H9 (cell line): ENCODE measurements at regions not wholly inside any gene's neighbourhood (a gene's known extent, or its start where the extent isn't known, plus 50 kb on each side); places are given as distances from the start of the nearest gene placed in this dataset.

Experiments
- DNase-seq: peaks from one replicate; pipeline ENCODE4 v3.0.0-alpha.2; 2017
- H2AFZ ChIP-seq: one replicate; pipeline ENCODE4 v1.6.1; 2013; ENCODE audit warnings: mild to moderate bottlenecking, low read length, control low read depth, moderate library complexity
- H2AK5ac ChIP-seq: 2 replicates; pipeline ENCODE4 v1.6.1; 2013; ENCODE audit warnings: low read length, control low read depth, mixed read lengths; ENCODE audit not compliant: insufficient read length
- H2BK120ac ChIP-seq: one replicate; pipeline ENCODE4 v1.6.1; 2013; ENCODE audit warnings: low read depth, mild to moderate bottlenecking, low read length, control low read depth, inconsistent platforms; ENCODE audit not compliant: poor library complexity, severe bottlenecking
- H2BK12ac ChIP-seq: 2 replicates; pipeline ENCODE4 v1.6.1; 2013; ENCODE audit warnings: low read length, control low read depth, mixed read lengths, low read depth; ENCODE audit not compliant: insufficient read length
- H2BK15ac ChIP-seq: 2 replicates; pipeline ENCODE4 v1.6.1; 2013; ENCODE audit warnings: low read depth, low read length, control low read depth
- H2BK20ac ChIP-seq: one replicate; pipeline ENCODE4 v1.6.1; 2013; ENCODE audit warnings: low read depth, mild to moderate bottlenecking, low read length, control low read depth, inconsistent platforms; ENCODE audit not compliant: poor library complexity, severe bottlenecking
- H2BK5ac ChIP-seq: 2 replicates; pipeline ENCODE4 v1.6.1; 2013; ENCODE audit warnings: low read length, control low read depth, mixed read lengths; ENCODE audit not compliant: insufficient read length
- H3K14ac ChIP-seq: 2 replicates; pipeline ENCODE4 v1.6.1; 2013; ENCODE audit warnings: low read length, control low read depth; ENCODE audit not compliant: insufficient read depth
- H3K18ac ChIP-seq: 2 replicates; pipeline ENCODE4 v1.6.1; 2013; ENCODE audit warnings: low read depth, mild to moderate bottlenecking, mixed read lengths, low read length, control low read depth; ENCODE audit not compliant: insufficient read length
- H3K23ac ChIP-seq: 2 replicates; pipeline ENCODE4 v1.6.1; 2013; ENCODE audit warnings: low read length, control low read depth, mixed read lengths, low read depth; ENCODE audit not compliant: insufficient read length
- H3K23me2 ChIP-seq: 2 replicates; pipeline ENCODE4 v1.6.1; 2013; ENCODE audit warnings: low read depth, mild to moderate bottlenecking, mixed read lengths, low read length, control low read depth; ENCODE audit not compliant: insufficient read length, poor library complexity, severe bottlenecking
- H3K27ac ChIP-seq: 2 replicates; pipeline ENCODE4 v1.5.1; 2013; ENCODE audit warnings: low read length, control low read depth, mixed read lengths, low read depth; ENCODE audit not compliant: insufficient read length
- H3K27me3 ChIP-seq: 2 replicates; pipeline ENCODE4 v1.6.1; 2013; ENCODE audit warnings: low read length, control low read depth, inconsistent platforms; ENCODE audit not compliant: insufficient read depth
- H3K4ac ChIP-seq: 2 replicates; pipeline ENCODE4 v1.6.1; 2013; ENCODE audit warnings: low read depth, mild to moderate bottlenecking, control low read depth, inconsistent platforms, low read length, moderate library complexity
- H3K4me1 ChIP-seq: 2 replicates; pipeline ENCODE4 v1.6.1; 2013; ENCODE audit warnings: low read length, control low read depth, inconsistent platforms; ENCODE audit not compliant: insufficient read depth
- H3K4me2 ChIP-seq: 2 replicates; pipeline ENCODE4 v1.6.1; 2013; ENCODE audit warnings: low read length, control low read depth, mixed read lengths; ENCODE audit not compliant: insufficient read length, insufficient read depth
- H3K56ac ChIP-seq: 2 replicates; pipeline ENCODE4 v1.6.1; 2013; ENCODE audit warnings: low read depth, mild to moderate bottlenecking, mixed read lengths, low read length, control low read depth; ENCODE audit not compliant: insufficient read length
- H3K79me1 ChIP-seq: 2 replicates; pipeline ENCODE4 v1.6.1; 2013; ENCODE audit warnings: low read depth, mild to moderate bottlenecking, moderate library complexity, low read length, control low read depth, inconsistent platforms; ENCODE audit not compliant: insufficient read depth, poor library complexity, severe bottlenecking
- H3K79me2 ChIP-seq: 2 replicates; pipeline ENCODE4 v1.6.1; 2013; ENCODE audit warnings: low read length, control low read depth, inconsistent platforms; ENCODE audit not compliant: insufficient read depth
- H3K9ac ChIP-seq: 2 replicates; pipeline ENCODE4 v1.6.1; 2013; ENCODE audit warnings: low read length, control low read depth, mixed read lengths; ENCODE audit not compliant: insufficient read length; ENCODE audit errors: extremely low read depth
- H3K9me3 ChIP-seq: one replicate; pipeline ENCODE4 v1.6.1; 2013; ENCODE audit warnings: low read depth, low read length, inconsistent platforms; ENCODE audit not compliant: control insufficient read depth
- H3T11ph ChIP-seq: one replicate; pipeline ENCODE4 v1.6.1; 2013; ENCODE audit warnings: mild to moderate bottlenecking, low read length, control low read depth, inconsistent platforms
- H4K20me1 ChIP-seq: one replicate; pipeline ENCODE4 v1.6.1; 2013; ENCODE audit not compliant: control insufficient read depth, insufficient read length, insufficient read depth
- H4K5ac ChIP-seq: 2 replicates; pipeline ENCODE4 v1.6.1; 2013; ENCODE audit warnings: low read depth, mild to moderate bottlenecking, mixed read lengths, low read length, control low read depth; ENCODE audit not compliant: insufficient read length
- H4K8ac ChIP-seq: replicated peaks from 2 replicates; pipeline ENCODE4 v1.6.1; 2013; ENCODE audit warnings: low read length, control low read depth, mixed read lengths, low read depth; ENCODE audit not compliant: insufficient read length
- H4K91ac ChIP-seq: 2 replicates; pipeline ENCODE4 v1.6.1; 2013; ENCODE audit warnings: low read depth, mild to moderate bottlenecking, moderate library complexity, mixed read lengths, low read length, control low read depth; ENCODE audit not compliant: insufficient read length
- H3K27ac Mint-ChIP-seq, 3 experiments: 2 replicates in 2 of 3; 3 replicates in 1 of 3; pipeline ENCODE4 v1.8.0; 2020 to 2021; ENCODE audit warnings: mixed read lengths in 3 of 3, mild to moderate bottlenecking in 1 of 3, moderate library complexity in 1 of 3
- H3K27me3 Mint-ChIP-seq: 2 replicates; pipeline ENCODE4 v1.8.0; 2021; ENCODE audit warnings: low read depth, mild to moderate bottlenecking, moderate library complexity, mixed read lengths
- H3K36me3 Mint-ChIP-seq, 3 experiments: 2 replicates in 2 of 3; 3 replicates in 1 of 3; pipeline ENCODE4 v1.8.0; 2020 to 2021; ENCODE audit warnings: low read depth in 3 of 3, mixed read lengths in 3 of 3; ENCODE audit not compliant: insufficient read depth in 1 of 3
- H3K4me1 Mint-ChIP-seq, 2 experiments: 2 replicates each; pipeline ENCODE4 v1.8.0; 2020; ENCODE audit warnings: mixed read lengths in 2 of 2
- H3K4me3 Mint-ChIP-seq, 2 experiments: 2 replicates in 1 of 2; 3 replicates in 1 of 2; pipeline ENCODE4 v1.8.0; 2020 to 2021; ENCODE audit warnings: mild to moderate bottlenecking in 2 of 2, mixed read lengths in 2 of 2, moderate library complexity in 1 of 2
- H3K9me3 Mint-ChIP-seq, 2 experiments: 2 replicates in 1 of 2; 3 replicates in 1 of 2; pipeline ENCODE4 v1.8.0; 2020; ENCODE audit warnings: mild to moderate bottlenecking in 2 of 2, mixed read lengths in 2 of 2, moderate library complexity in 1 of 2
- WGBS: extraction: QIAGEN DNeasy Blood & Tissue Kit; methylation state at CpG from one replicate; pipeline ENCODE4 v1.1.7; 2013; ENCODE audit warnings: missing lambda C conversion rate, low lambda C conversion rate, mixed read lengths; ENCODE audit not compliant: insufficient read length; ENCODE audit errors: extremely low coverage; 5-methylcytosine and 5-hydroxymethylcytosine counted together
- TF ChIP-seq, protein P1 (sequence below): fragments of 200-600 bp; sonication (generic); conservative IDR thresholded peaks from 3 replicates; pipeline ENCODE4 v1.8.0; 2021; ENCODE audit warnings: antibody characterized with exemption, mild to moderate bottlenecking

DNA sequence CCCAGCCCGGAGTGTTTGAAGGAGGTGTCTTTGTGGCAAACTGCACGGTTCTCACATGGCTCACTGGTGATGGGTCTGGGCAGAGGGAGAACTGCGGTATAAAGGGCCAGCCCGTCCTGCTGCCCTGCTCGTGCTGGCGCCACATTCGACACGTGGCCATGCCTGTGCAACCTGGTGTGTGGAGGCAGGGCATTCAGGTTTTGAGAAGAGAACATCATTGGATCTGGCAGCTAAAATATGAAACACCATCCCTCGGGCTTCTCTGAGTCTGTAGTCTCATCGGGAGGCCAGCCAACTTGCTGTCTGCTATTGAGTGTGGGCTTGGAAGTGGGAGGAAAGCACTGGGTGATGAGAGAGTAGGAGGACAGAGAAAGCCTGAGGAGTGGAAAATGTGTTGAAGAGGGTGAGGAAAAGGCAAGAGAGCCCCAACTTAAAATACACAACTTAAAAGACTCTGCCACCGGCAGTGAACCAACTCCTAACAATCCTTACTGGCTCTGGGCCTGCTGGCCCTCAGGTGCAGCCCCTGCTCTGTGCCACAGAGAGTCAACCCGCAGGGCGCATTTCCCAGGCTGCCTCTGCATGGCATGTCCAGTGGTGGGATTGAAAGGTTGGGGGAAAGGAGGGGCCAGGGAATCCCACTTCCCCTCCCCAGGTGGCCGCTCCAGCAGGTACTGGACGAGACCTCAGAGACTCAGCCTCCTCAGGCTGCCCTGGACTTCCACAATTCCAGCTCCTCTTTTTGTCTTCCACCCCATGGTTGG, 112.7 kb upstream of the DLX2 start:
- no peak overlapping the region for H2BK20ac ChIP-seq
- no peak overlapping the region for H2BK15ac ChIP-seq
- no peak overlapping the region; the same call in 1 of the 2 replicates for H3K14ac ChIP-seq
- H3K79me2 ChIP-seq: no peaks in the 10 kb centered on the region
- no peak overlapping the region for H3K4ac ChIP-seq
- H3K18ac ChIP-seq: no peak overlapping the region
- no peak overlapping the region for H2AFZ ChIP-seq
- H3K23ac ChIP-seq: no peak overlapping the region
- no peaks in the 10 kb centered on the region for H3K9me3 ChIP-seq
- H3K27me3 ChIP-seq: no peaks in the 10 kb centered on the region
- no peak overlapping the region for H3T11ph ChIP-seq
- no peak overlapping the region for H3K56ac ChIP-seq
- peak overlapping the region in 1 of 3 experiments; percentile 63; a peak in 2 of 7 replicates for H3K27ac Mint-ChIP-seq
- no peak for DNase-seq
- no peak overlapping the region for H2BK5ac ChIP-seq
- no peaks in the 10 kb centered on the region for H4K20me1 ChIP-seq
- no peaks in the 10 kb centered on the region for H3K23me2 ChIP-seq
- H2BK12ac ChIP-seq: no peak overlapping the region
- WGBS: no CpG with 5 or more reads among the region's 15 CpGs
- no peaks in the 10 kb centered on the region for H3K27me3 Mint-ChIP-seq
- H3K4me2 ChIP-seq: no peak overlapping the region
- H3K27ac ChIP-seq: no peak overlapping the region
- no peaks in the 10 kb centered on the region for H3K9me3 Mint-ChIP-seq
- H2AK5ac ChIP-seq: no peak overlapping the region
- H4K91ac ChIP-seq: no peak overlapping the region
- H3K36me3 Mint-ChIP-seq: no peaks in the 10 kb centered on the region; a peak in 1 of 7 replicates
- 0 out of 2 replicates have a peak, but pooled peaks cover 4% of the 10 kb centered on the region for H3K4me1 ChIP-seq
- no peak overlapping the region for H3K9ac ChIP-seq
- no peak overlapping the region for H4K8ac ChIP-seq
- no peak overlapping the region for H2BK120ac ChIP-seq
- H3K4me3 Mint-ChIP-seq: no peak overlapping the region
- peaks cover 21 to 23% of the 10 kb centered on the region in 2 experiments for H3K4me1 Mint-ChIP-seq
- no peaks in the 10 kb centered on the region for H3K79me1 ChIP-seq
- TF ChIP-seq, protein P1, sequence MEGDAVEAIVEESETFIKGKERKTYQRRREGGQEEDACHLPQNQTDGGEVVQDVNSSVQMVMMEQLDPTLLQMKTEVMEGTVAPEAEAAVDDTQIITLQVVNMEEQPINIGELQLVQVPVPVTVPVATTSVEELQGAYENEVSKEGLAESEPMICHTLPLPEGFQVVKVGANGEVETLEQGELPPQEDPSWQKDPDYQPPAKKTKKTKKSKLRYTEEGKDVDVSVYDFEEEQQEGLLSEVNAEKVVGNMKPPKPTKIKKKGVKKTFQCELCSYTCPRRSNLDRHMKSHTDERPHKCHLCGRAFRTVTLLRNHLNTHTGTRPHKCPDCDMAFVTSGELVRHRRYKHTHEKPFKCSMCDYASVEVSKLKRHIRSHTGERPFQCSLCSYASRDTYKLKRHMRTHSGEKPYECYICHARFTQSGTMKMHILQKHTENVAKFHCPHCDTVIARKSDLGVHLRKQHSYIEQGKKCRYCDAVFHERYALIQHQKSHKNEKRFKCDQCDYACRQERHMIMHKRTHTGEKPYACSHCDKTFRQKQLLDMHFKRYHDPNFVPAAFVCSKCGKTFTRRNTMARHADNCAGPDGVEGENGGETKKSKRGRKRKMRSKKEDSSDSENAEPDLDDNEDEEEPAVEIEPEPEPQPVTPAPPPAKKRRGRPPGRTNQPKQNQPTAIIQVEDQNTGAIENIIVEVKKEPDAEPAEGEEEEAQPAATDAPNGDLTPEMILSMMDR: no peak
- H4K5ac ChIP-seq: no peak overlapping the region
